ENCODE measurements at regions not wholly inside any gene's neighbourhood (a gene's known extent, or its start where the extent isn't known, plus 50 kb on each side); places are given as distances from the start of the nearest gene placed in this dataset.

GRCh38 chr15:70272565-70273355 lies 175.0 kb upstream of the TLE3 start:
- DNase-seq = no peak

- peak in 4 of 14 donors; percentile 7 to 56 (median 27) for DNase-seq
Observed at GRCh38 chr15:70271422-70272088, 173.8 kb upstream of the TLE3 start.

- DNase-seq = no peak
Observed at GRCh38 chr15:70270752-70271111, 173.0 kb upstream of the TLE3 start.

- DNase-seq = peak in 1 of 14 donors; percentile 8
Observed at GRCh38 chr15:70269991-70270751, 172.5 kb upstream of the TLE3 start.

- peak in 1 of 14 donors; percentile 9 for DNase-seq
Observed at GRCh38 chr15:70269311-70269911, 171.7 kb upstream of the TLE3 start.

- DNase-seq = no peak
Observed at GRCh38 chr15:70268698-70269251, 171.1 kb upstream of the TLE3 start.

GRCh38 chr15:70267879-70268278 lies 170.2 kb upstream of the TLE3 start:
- DNase-seq = no peak

GRCh38 chr15:70267306-70267705 lies 169.6 kb upstream of the TLE3 start:
- no peak for DNase-seq

GRCh38 chr15:70266412-70267121 lies 168.8 kb upstream of the TLE3 start:
- peak in 11 of 14 donors; percentile 14 to 84 (median 64) for DNase-seq

- DNase-seq = no peak
Observed at GRCh38 chr15:70265986-70266385, 168.3 kb upstream of the TLE3 start.

- DNase-seq = no peak
Observed at GRCh38 chr15:70265466-70265978, 167.8 kb upstream of the TLE3 start.

- no peak for DNase-seq
Observed at GRCh38 chr15:70264738-70265465, 167.2 kb upstream of the TLE3 start.

- peak in 7 of 14 donors; percentile 13 to 67 (median 43) for DNase-seq
Observed at GRCh38 chr15:70264014-70264582, 166.4 kb upstream of the TLE3 start.

- DNase-seq = peak in 7 of 14 donors; percentile 12 to 58 (median 35)
Observed at GRCh38 chr15:70262591-70263274, 165.0 kb upstream of the TLE3 start.

- DNase-seq = no peak
Observed at GRCh38 chr15:70262171-70262570, 164.5 kb upstream of the TLE3 start.

GRCh38 chr15:70261083-70261482 lies 163.4 kb upstream of the TLE3 start:
- no peak for DNase-seq

- no peak for DNase-seq
Observed at GRCh38 chr15:70260580-70260979, 162.9 kb upstream of the TLE3 start.

- no peak for DNase-seq
Observed at GRCh38 chr15:70259640-70260508, 162.2 kb upstream of the TLE3 start.

- DNase-seq = peak in 7 of 14 donors; percentile 5 to 61 (median 40)
Observed at GRCh38 chr15:70259028-70259424, 161.3 kb upstream of the TLE3 start.

Data from C1 segment of cervical spinal cord (tissue), 14 donors.